ENCODE measurements at regions not wholly inside any gene's neighbourhood (a gene's known extent, or its start where the extent isn't known, plus 50 kb on each side); places are given as distances from the start of the nearest gene placed in this dataset.
"Not testable (repeated sequence)": the region's sequence is repeated elsewhere in the genome, so short reads cannot be mapped to it uniquely, and the experiment has no call there.

DNA sequence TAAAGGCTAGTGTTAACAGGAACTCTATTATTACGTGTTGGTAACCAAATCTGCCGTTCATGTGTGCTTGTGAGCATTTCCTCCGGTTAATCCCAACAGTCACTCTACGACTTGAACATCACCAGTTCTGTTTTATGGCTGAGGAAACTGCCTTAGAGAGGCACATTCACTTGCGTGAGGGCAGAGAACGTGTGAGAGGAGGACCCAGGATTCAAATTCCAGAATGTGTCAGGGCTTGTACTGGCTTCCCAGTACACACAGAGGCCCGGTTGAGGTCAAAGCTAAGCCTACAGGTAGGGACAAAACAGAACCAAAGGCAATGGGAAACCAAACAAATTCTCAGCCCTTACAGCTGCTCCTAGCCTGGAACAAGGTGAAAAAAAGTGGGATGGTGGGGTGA, 66.9 kb upstream of the TENM4 start:
- no peak for DNase-seq (ENCODE audit: low read depth)

DNA sequence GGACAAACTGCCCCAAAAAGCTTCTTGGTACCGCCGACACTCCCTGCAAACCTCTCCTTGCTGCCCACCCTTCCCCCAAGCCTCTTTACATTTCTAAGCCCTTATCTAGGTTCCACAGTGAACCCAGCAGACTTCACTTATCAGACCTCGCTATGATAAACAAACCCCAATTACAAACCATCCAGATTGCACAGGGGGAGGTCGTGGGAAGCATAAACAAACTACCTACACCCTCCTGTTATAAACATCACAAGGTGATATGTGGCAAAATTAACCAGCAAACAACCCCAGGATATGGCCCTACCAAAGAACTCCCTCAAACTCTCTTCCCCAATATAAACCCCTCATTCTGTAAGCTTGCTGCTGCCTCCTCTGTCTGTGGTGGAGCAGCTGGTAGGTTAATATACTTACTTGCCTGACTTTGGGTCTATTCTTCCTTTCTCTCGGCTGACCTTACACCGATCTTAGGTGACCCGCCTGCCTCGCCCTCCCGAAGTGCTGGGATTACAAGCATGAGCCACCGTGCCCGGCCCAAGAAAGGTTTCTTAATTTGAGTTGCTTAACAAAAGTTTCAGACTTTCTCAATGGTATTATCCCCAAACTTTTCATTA, 66.0 kb upstream of the TENM4 start:
- no peak for DNase-seq (ENCODE audit: low read depth)

DNA sequence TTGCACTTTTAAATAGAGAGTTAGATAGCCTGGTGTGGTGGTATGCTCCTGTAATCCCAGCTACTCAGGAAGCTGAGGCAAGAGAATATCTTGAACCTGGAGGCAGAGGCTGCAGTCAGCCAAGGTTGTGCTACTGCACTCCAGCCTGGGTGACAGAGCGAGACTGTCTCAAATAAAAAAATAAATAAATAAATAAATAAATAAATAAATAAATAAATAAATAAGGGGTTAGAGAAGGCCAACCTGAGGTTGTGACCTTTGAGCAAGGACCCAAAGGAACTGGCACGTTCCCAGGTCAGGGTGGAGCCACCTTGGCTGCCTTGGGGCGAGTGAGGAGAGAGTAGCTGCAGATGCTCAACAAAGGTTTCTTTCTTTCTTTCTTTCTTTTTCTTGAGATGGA, 65.3 kb upstream of the TENM4 start:
- DNase-seq (ENCODE audit: low read depth): no peak

DNA sequence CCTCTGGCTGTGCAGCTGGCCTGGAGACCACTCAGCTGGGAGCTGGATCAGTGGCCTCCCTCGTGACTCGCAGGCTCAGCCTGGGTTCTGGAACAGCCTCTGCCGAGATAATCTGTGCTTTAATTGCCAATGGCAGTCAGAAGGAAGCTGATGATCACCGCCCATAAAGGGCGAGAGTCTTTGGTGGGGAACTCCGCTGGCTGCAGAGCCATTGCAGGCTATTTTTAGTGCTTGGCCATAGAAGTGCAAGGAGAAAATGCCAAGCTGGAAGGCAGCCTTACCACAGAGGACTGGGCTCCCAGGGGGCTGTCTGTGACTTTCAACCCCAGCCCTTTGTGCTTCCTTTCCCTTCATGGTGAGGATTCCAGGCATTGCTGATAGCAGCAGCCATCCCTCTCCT, 62.2 kb upstream of the TENM4 start:
- DNase-seq (ENCODE audit: low read depth): no peak

DNA sequence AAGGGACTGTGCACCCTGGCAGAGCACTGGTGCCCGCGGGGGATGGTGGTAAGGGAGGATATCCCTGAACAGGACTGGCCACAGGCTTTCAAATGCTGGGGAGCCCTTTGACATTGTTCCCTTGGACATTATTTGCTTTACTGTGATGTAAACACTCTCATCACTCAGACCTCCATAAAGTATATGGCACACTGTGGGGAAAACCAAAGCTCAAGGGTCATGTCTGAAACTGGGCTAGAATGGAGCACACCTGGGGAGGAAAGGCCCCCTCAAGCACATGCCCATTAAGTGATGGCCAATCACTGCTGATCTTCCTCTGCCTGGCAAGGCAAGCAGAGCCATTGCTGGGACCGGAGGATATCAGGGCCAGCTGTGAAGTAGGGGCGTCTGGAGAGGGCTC, 60.9 kb upstream of the TENM4 start:
- no peak for DNase-seq (ENCODE audit: low read depth)

DNA sequence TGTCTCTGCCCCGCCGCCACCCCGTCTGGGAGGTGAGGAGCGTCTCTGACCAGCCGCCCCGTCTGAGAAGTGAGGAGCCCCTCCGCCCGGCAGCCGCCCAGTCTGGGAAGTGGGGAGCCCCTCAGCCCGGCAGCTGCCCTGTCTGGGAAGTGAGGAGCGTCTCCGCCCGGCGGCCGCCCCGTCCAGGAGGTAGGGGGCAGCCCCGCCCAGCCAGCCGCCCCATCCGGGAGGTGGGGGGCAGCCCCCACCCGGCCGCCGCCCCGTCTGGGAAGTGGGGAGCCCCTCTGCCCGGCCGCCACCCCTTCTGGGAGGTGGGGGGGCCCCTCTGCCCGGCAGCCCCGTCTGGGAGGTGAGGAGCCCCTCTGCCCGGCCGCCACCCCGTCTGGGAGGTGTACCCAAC, 59.1 kb upstream of the TENM4 start:
- not testable (repeated sequence) for DNase-seq (ENCODE audit: low read depth)

DNA sequence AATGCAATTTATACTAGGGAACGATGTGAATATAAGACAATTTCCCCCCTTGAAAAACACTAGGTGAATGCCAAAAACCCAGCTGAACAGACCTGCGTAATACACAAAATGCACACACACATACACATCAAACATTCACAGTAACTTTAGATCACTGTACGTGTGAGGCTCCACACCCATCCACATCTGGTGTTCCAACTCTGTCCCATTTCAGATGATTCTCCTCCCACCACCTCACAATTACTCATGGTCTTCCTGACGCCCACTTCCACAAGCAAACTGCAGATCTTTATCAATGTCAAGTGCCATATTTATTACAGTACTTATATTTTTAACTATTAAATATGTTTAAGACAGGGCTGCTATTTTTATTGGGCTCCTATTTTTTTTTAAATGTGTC, 57.8 kb upstream of the TENM4 start:
- no peak for DNase-seq (ENCODE audit: low read depth)

DNA sequence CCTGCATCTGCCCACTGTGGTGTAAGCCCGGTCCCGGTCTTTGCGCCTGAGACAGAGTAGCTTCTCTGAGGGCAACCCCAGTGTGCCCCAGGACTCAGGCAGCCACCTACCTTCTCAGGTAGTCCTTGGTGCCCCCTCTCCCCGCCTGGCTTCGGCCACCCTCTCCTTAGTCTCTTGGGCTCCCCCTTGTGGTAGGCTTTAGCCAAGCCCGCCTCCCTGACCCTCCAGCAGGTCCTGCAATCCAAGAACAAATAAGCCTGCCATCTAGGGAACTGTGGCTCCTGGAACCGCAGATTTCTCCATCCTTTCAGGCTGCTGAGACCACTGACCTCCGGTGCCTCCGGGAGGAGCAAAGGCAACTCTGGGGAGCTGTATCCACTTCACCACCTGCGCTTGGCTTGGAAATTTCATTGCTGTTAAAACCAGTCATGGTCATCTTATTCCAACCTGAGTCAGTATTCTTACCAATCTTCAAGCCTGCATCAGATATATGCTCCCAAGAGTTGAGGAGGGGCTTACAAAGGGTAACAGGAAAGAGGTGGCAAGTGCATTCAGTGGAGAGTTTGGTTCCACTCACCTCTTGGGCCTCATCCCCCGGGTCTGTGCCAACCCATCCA, 52.8 kb upstream of the TENM4 start:
- no peak for DNase-seq (ENCODE audit: low read depth)

DNA sequence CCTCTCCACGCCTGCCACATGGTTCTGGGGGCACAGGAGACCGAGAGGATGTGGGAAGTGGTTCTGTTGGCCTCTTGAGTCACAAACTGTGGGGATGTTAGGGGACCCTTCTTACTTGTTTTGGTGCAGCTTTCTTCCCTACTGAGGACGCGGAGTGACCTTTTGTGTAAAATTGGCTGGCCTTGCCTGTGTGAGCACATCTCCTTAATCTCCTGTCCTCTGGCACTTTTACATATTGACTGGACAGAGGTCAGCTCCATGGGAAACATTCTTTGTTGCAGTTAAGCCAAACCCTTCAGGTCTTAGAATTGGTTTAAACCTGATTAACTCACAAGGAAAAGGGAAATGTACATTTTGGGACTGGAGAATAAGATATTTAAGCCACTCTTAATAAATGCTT, 51.2 kb upstream of the TENM4 start:
- DNase-seq (ENCODE audit: low read depth): no peak
